GM10266 (cell line): ENCODE measurements at regions not wholly inside any gene's neighbourhood (a gene's known extent, or its start where the extent isn't known, plus 50 kb on each side); places are given as distances from the start of the nearest gene placed in this dataset.

Source experiments
- DNase-seq: peaks from one replicate; pipeline ENCODE4 v3.0.0; 2012; ENCODE audit errors: extremely low spot score
- TF ChIP-seq, protein P1 (sequence below): IDR thresholded peaks from 2 replicates; pipeline ENCODE4 v1.5.1; 2012; ENCODE audit warnings: mild to moderate bottlenecking, low read depth; ENCODE audit not compliant: control insufficient read depth, insufficient read depth; ENCODE audit errors: missing control alignments

DNA sequence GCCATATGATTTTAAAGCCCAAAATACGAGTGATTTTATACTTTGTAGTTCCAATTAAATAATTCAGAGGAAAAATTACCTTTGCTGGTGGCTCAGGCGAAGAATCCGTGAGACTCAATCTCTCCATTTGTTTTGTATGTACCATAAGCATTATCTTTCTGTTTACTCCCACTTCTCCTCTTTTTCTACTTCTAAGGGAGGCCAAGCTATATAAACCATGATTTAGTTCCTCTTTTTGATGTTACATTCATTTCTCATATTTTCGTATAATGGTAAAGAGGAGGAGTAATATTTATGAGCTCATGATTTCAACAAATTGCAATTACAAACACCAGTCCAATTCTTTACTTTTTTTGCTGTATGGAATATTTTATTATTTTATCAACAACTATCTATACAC is 50.6 kb upstream of the TES start:
- DNase-seq, result no peak

More for the DNA sequence above, 50.6 kb upstream of the TES start:
- TF ChIP-seq, protein P1, sequence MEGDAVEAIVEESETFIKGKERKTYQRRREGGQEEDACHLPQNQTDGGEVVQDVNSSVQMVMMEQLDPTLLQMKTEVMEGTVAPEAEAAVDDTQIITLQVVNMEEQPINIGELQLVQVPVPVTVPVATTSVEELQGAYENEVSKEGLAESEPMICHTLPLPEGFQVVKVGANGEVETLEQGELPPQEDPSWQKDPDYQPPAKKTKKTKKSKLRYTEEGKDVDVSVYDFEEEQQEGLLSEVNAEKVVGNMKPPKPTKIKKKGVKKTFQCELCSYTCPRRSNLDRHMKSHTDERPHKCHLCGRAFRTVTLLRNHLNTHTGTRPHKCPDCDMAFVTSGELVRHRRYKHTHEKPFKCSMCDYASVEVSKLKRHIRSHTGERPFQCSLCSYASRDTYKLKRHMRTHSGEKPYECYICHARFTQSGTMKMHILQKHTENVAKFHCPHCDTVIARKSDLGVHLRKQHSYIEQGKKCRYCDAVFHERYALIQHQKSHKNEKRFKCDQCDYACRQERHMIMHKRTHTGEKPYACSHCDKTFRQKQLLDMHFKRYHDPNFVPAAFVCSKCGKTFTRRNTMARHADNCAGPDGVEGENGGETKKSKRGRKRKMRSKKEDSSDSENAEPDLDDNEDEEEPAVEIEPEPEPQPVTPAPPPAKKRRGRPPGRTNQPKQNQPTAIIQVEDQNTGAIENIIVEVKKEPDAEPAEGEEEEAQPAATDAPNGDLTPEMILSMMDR, result no peak
